SK-N-SH (cell line): ENCODE measurements at regions not wholly inside any gene's neighbourhood (a gene's known extent, or its start where the extent isn't known, plus 50 kb on each side); places are given as distances from the start of the nearest gene placed in this dataset.

Experiments
- CTCF ChIA-PET: fragments of 300-600, 350-600 bp; formaldehyde crosslinking; extraction: SDS; loops from one replicate; lab custom pipeline; 2021; lab: Yijun Ruan, JAX
- POLR2A ChIA-PET: fragments of 350-600 bp; sonication (Branson Sonifier 250); formaldehyde crosslinking; extraction: SDS; loops from one replicate; lab custom pipeline; 2020; ENCODE audit warnings: antibody characterized with exemption, inconsistent platforms; lab: Yijun Ruan, JAX
- DNase-seq: peaks from one replicate; pipeline ENCODE4 v3.0.0; 2012
- H2AFZ ChIP-seq: fragments of 200-600 bp; sonication (generic); 2 replicates; pipeline ENCODE4 v1.8.1; 2016; ENCODE audit warnings: antibody characterized with exemption, mild to moderate bottlenecking, low read depth
- H3F3A ChIP-seq: fragments of 200-600 bp; sonication (generic); replicated peaks from 2 replicates; pipeline ENCODE3; 2016; ENCODE audit warnings: antibody characterized with exemption, mild to moderate bottlenecking; ENCODE audit not compliant: insufficient read depth
- H3K27ac ChIP-seq, 2 experiments: fragments of 200-500 bp in 1 of 2; fragments of 200-600 bp in 1 of 2; sonication (Bioruptor generic) in 1 of 2; sonication (generic), shearing (Covaris generic) in 1 of 2; 2 replicates each; pipeline versions ENCODE4 v1.5.1 to v1.6.1; 2014 to 2016; ENCODE audit warnings: low read depth in 2 of 2, inconsistent platforms in 1 of 2, low read length in 1 of 2, mild to moderate bottlenecking in 1 of 2, mixed read lengths in 1 of 2
- H3K27me3 ChIP-seq: fragments of 200-600 bp; sonication (generic), shearing (Covaris generic); 2 replicates; pipeline ENCODE4 v1.6.1; 2016; ENCODE audit warnings: mixed run types; ENCODE audit not compliant: insufficient read depth
- H3K36me3 ChIP-seq, 2 experiments: fragments of 200-500 bp in 1 of 2; fragments of 200-600 bp in 1 of 2; sonication (Bioruptor generic) in 1 of 2; sonication (generic) in 1 of 2; replicated peaks in 1 of 2; 2 replicates each; pipeline versions ENCODE3 to v1.5.1; 2014 to 2016; ENCODE audit warnings: low read length in 1 of 2, mild to moderate bottlenecking in 1 of 2; ENCODE audit not compliant: insufficient read depth in 2 of 2, control insufficient read depth in 1 of 2
- H3K4me1 ChIP-seq, 2 experiments: fragments of 200-500 bp in 1 of 2; fragments of 200-600 bp in 1 of 2; sonication (Bioruptor generic) in 1 of 2; sonication (generic), shearing (Covaris generic) in 1 of 2; 2 replicates each; pipeline versions ENCODE4 v1.5.1 to v1.6.1; 2014 to 2016; ENCODE audit warnings: low read depth in 1 of 2, low read length in 1 of 2, mixed run types in 1 of 2; ENCODE audit not compliant: insufficient read depth in 2 of 2, control insufficient read depth in 1 of 2
- H3K4me2 ChIP-seq: fragments of 200-600 bp; sonication (generic), shearing (Covaris generic); 2 replicates; pipeline ENCODE4 v1.6.1; 2017; ENCODE audit warnings: mixed run types
- H3K4me3 ChIP-seq, 2 experiments: fragments of 200-500 bp in 1 of 2; fragments of 200-600 bp in 1 of 2; sonication (Bioruptor generic) in 1 of 2; sonication (generic), shearing (Covaris generic) in 1 of 2; 2 replicates each; pipeline versions ENCODE4 v1.5.1 to v1.8.1; 2014 to 2016; ENCODE audit warnings: low read depth in 2 of 2, inconsistent platforms in 1 of 2, low read length in 1 of 2, mild to moderate bottlenecking in 1 of 2, mixed read lengths in 1 of 2, moderate library complexity in 1 of 2
- H3K79me2 ChIP-seq: fragments of 200-600 bp; sonication (generic); 2 replicates; pipeline ENCODE4 v1.8.1; 2017; ENCODE audit warnings: mild to moderate bottlenecking; ENCODE audit not compliant: insufficient read depth
- H3K9ac ChIP-seq: fragments of 200-600 bp; sonication (generic); 2 replicates; pipeline ENCODE4 v1.6.1; 2017; ENCODE audit warnings: mixed run types
- H3K9me2 ChIP-seq: fragments of 200-600 bp; sonication (generic); 2 replicates; pipeline ENCODE4 v1.6.1; 2017; ENCODE audit warnings: mixed run types
- H3K9me3 ChIP-seq: fragments of 200-600 bp; sonication (generic); 2 replicates; pipeline ENCODE4 v1.6.1; 2017; ENCODE audit warnings: mixed run types, mild to moderate bottlenecking, moderate library complexity
- H4K20me1 ChIP-seq: fragments of 200-600 bp; sonication (generic); 2 replicates; pipeline ENCODE4 v1.6.1; 2017; ENCODE audit warnings: mild to moderate bottlenecking, mixed run types; ENCODE audit not compliant: insufficient read depth
- CTCF ChIP-seq: fragments of 200-600 bp; sonication (generic); IDR thresholded peaks from 2 replicates; pipeline ENCODE4 v1.6.1; 2017; ENCODE audit warnings: antibody characterized with exemption, mild to moderate bottlenecking, moderate library complexity
- ELF1 ChIP-seq: IDR thresholded peaks from 2 replicates; pipeline ENCODE4 v1.4.0; 2012
- FOSL2 ChIP-seq: IDR thresholded peaks from 2 replicates; pipeline ENCODE4 v1.4.0; 2012; ENCODE audit warnings: low read depth, mild to moderate bottlenecking, moderate library complexity, borderline replicate concordance
- FOXM1 ChIP-seq: IDR thresholded peaks from 2 replicates; pipeline ENCODE4 v1.4.0; 2012; ENCODE audit warnings: low read depth, mild to moderate bottlenecking
- GABPA ChIP-seq: IDR thresholded peaks from 2 replicates; pipeline ENCODE4 v1.4.0; 2012; ENCODE audit warnings: low read depth, mild to moderate bottlenecking
- JUND ChIP-seq: IDR thresholded peaks from 2 replicates; pipeline ENCODE4 v1.4.0; 2012
- MXI1 ChIP-seq: IDR thresholded peaks from 2 replicates; pipeline ENCODE4 v1.6.1; 2012; ENCODE audit warnings: mild to moderate bottlenecking, low read depth, low read length, improper control_type of control experiment
- NFIC ChIP-seq: IDR thresholded peaks from 2 replicates; pipeline ENCODE4 v1.4.0; 2012; ENCODE audit warnings: borderline replicate concordance
- PBX3 ChIP-seq: IDR thresholded peaks from 2 replicates; pipeline ENCODE4; 2012
- POLR2AphosphoS5 ChIP-seq: IDR thresholded peaks from 2 replicates; pipeline ENCODE4 v1.6.1; 2012; ENCODE audit warnings: low read depth, low read length
- RAD21 ChIP-seq: IDR thresholded peaks from 2 replicates; pipeline ENCODE4 v1.6.1; 2012; ENCODE audit warnings: mild to moderate bottlenecking, low read length
- RCOR1 ChIP-seq: fragments of 150-350 bp; IDR thresholded peaks from 2 replicates; pipeline ENCODE4 v1.6.1; 2017; ENCODE audit warnings: antibody characterized with exemption, low read length
- RFX5 ChIP-seq: IDR thresholded peaks from 2 replicates; pipeline ENCODE4 v1.6.1; 2012; ENCODE audit warnings: mild to moderate bottlenecking, improper control_type of control experiment, low read length
- RXRA ChIP-seq: IDR thresholded peaks from 2 replicates; pipeline ENCODE4 v1.4.0; 2012; ENCODE audit warnings: low read depth, mild to moderate bottlenecking, borderline replicate concordance
- SIN3A ChIP-seq: IDR thresholded peaks from 2 replicates; pipeline ENCODE4 v1.6.1; 2012; ENCODE audit warnings: low read depth, mild to moderate bottlenecking, low read length, moderate library complexity, borderline replicate concordance
- TEAD4 ChIP-seq: IDR thresholded peaks from 2 replicates; pipeline ENCODE4 v1.4.0; 2012; ENCODE audit warnings: mild to moderate bottlenecking, borderline replicate concordance; ENCODE audit not compliant: insufficient read depth
- USF2 ChIP-seq: fragments of 150-350 bp; IDR thresholded peaks from 2 replicates; pipeline ENCODE4 v1.6.1; 2017; ENCODE audit warnings: antibody characterized with exemption, low read length, low read depth, borderline replicate concordance
- ZBTB33 ChIP-seq: IDR thresholded peaks from 2 replicates; pipeline ENCODE4 v1.4.0; 2012; ENCODE audit warnings: low read depth, borderline replicate concordance
- WGBS: methylation state at CpG from one replicate; pipeline ENCODE4 v1.1.6; 2017; ENCODE audit warnings: low lambda C conversion rate; 5-methylcytosine and 5-hydroxymethylcytosine counted together

GRCh38 chr4:107468156-107468555, 251.9 kb downstream of the PAPSS1 start:
- ChIA-PET CTCF (interaction anchor here (1.1 to 1.4 kb wide), 2 partner anchors 431 to 434 kb away, joined by 3 to 4 read pairs; no protein-coding TSS in a partner anchor), POLR2A (no interaction called here)
- H3K9ac ChIP-seq = no peak overlapping the region
- TF ChIP-seq RAD21 (no peak), MXI1 (no peak), USF2 (no peak), NFIC (no peak), RCOR1 (no peak), RFX5 (no peak), SIN3A (no peak), CTCF (no peak), ZBTB33 (no peak), FOSL2 (no peak), RXRA (no peak), GABPA (no peak), TEAD4 (no peak), FOXM1 (no peak), ELF1 (no peak), JUND (no peak), PBX3 (no peak), POLR2AphosphoS5 (no peak)
- no peak overlapping the region for H3K4me3 ChIP-seq
- no peak overlapping the region; a peak in 1 of 4 replicates for H3K27ac ChIP-seq
- H3K4me1 ChIP-seq = peaks cover 0 to 15% of the 10 kb centered on the region in 2 experiments; a peak in 3 of 4 replicates
- no peak overlapping the region for H2AFZ ChIP-seq
- no peaks in the 10 kb centered on the region for H3K9me3 ChIP-seq
- DNase-seq = no peak
- no peaks in the 10 kb centered on the region for H3K27me3 ChIP-seq
- no peak overlapping the region for H3K4me2 ChIP-seq
- H3K79me2 ChIP-seq = no peaks in the 10 kb centered on the region
- H4K20me1 ChIP-seq = no peaks in the 10 kb centered on the region
- no peaks in the 10 kb centered on the region for H3K9me2 ChIP-seq
- no peaks in the 10 kb centered on the region for H3K36me3 ChIP-seq
- no peaks in the 10 kb centered on the region for H3F3A ChIP-seq
- 91% methylated on average over 1 of the region's 1 CpG for WGBS
